ENCODE measurements at regions not wholly inside any gene's neighbourhood (a gene's known extent, or its start where the extent isn't known, plus 50 kb on each side); places are given as distances from the start of the nearest gene placed in this dataset.

DNA sequence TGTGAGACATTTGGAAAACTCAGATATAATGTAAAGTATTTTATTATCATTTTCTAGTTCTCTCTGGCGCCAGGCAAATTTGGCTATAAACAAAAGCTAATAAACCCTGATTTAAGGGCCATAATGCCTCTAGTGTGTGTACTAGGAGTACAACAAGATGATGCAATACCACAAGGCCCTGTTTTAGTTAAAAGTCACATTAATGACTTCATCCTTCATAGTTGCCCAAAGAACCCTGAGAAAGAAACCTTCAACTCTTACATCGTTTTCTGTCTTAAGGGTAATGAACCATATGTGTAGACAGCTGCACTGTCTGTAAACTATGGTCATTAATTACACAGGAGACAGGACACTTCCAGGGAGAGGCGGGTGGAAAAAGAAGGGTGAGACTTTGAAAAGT is 538.4 kb downstream of the FAM181B start:
- TF ChIP-seq POLR2A (IDR thresholded peaks at IDR 0.05; ENCODE audit: low read length) (no peak), GATA1 (IDR thresholded peaks at IDR 0.05; ENCODE audit: low read depth, low read length) (no peak)
